DOHH2 (cell line): ENCODE measurements at regions not wholly inside any gene's neighbourhood (a gene's known extent, or its start where the extent isn't known, plus 50 kb on each side); places are given as distances from the start of the nearest gene placed in this dataset.

Source experiments
- H3F3A ChIP-seq: fragments of 200-600 bp; sonication (generic), shearing (Covaris generic); 2 replicates; pipeline ENCODE4 v1.6.0; 2016; ENCODE audit warnings: antibody characterized with exemption, mild to moderate bottlenecking; ENCODE audit not compliant: control insufficient read depth, insufficient read depth
- H3K27ac ChIP-seq: fragments of 200-600 bp; sonication (generic); 2 replicates; pipeline ENCODE4 v1.5.1; 2014; ENCODE audit warnings: low read depth, mild to moderate bottlenecking, low read length, moderate library complexity
- H3K27me3 ChIP-seq: fragments of 200-600 bp; sonication (generic); 2 replicates; pipeline ENCODE4 v1.6.1; 2014; ENCODE audit warnings: mild to moderate bottlenecking, low read length, mixed read lengths; ENCODE audit not compliant: control insufficient read depth
- H3K36me3 ChIP-seq: fragments of 200-600 bp; sonication (generic); 2 replicates; pipeline ENCODE4 v1.6.1; 2014; ENCODE audit warnings: mild to moderate bottlenecking, low read length, moderate library complexity, mixed read lengths; ENCODE audit not compliant: control insufficient read depth
- H3K4me1 ChIP-seq: fragments of 200-600 bp; sonication (generic); 2 replicates; pipeline ENCODE4 v1.6.1; 2014; ENCODE audit warnings: mild to moderate bottlenecking, low read length, mixed read lengths; ENCODE audit not compliant: control insufficient read depth
- H3K4me2 ChIP-seq: fragments of 200-600 bp; sonication (generic); 2 replicates; pipeline ENCODE4 v1.6.0; 2014; ENCODE audit warnings: mild to moderate bottlenecking, low read length, moderate library complexity
- H3K4me3 ChIP-seq: fragments of 200-600 bp; sonication (generic); 2 replicates; pipeline ENCODE4 v1.5.1; 2014; ENCODE audit warnings: mild to moderate bottlenecking, low read length, mixed read lengths
- H3K79me2 ChIP-seq: fragments of 200-600 bp; sonication (generic); 2 replicates; pipeline ENCODE4 v1.6.1; 2014; ENCODE audit warnings: mild to moderate bottlenecking, low read length, mixed read lengths; ENCODE audit not compliant: control insufficient read depth
- H3K9me2 ChIP-seq: fragments of 200-600 bp; sonication (generic); replicated peaks from 2 replicates; pipeline ENCODE4 v1.6.1; 2014; ENCODE audit warnings: mild to moderate bottlenecking, low read length, mixed read lengths; ENCODE audit not compliant: control insufficient read depth
- H3K9me3 ChIP-seq: fragments of 200-600 bp; sonication (generic); 2 replicates; pipeline ENCODE4 v1.6.1; 2014; ENCODE audit warnings: antibody characterized with exemption, low read length, mixed read lengths; ENCODE audit not compliant: control insufficient read depth, insufficient read depth
- H4K20me1 ChIP-seq: fragments of 200-600 bp; sonication (generic); 2 replicates; pipeline ENCODE4 v1.6.0; 2014; ENCODE audit warnings: low read depth, mild to moderate bottlenecking, antibody characterized with exemption, low read length, moderate library complexity; ENCODE audit not compliant: control insufficient read depth, insufficient read depth
- CTCF ChIP-seq: fragments of 200-600 bp; sonication (generic); IDR thresholded peaks from one replicate; pipeline ENCODE4 v1.5.1; 2014; ENCODE audit warnings: antibody characterized with exemption, mild to moderate bottlenecking, low read depth, low read length; ENCODE audit not compliant: poor library complexity, severe bottlenecking
- EZH2phosphoT487 ChIP-seq: fragments of 200-600 bp; sonication (generic); IDR thresholded peaks from 2 replicates; pipeline ENCODE4 v1.6.1; 2017; ENCODE audit warnings: borderline replicate concordance, mild to moderate bottlenecking, antibody characterized with exemption, low read length, moderate library complexity, mixed read lengths

GRCh38 chr12:126874427-126875026 is 1392.4 kb upstream of the TMEM132C start:
- Histone ChIP-seq H3K4me3 (no peak overlapping the region), H3K4me2 (no peak overlapping the region; the same call in 1 of the 2 replicates)

GRCh38 chr12:126879842-126880241 is 1387.1 kb upstream of the TMEM132C start:
- H3F3A ChIP-seq, result no peaks in the 10 kb centered on the region
- no peak overlapping the region for H3K4me2 ChIP-seq
- no peaks in the 10 kb centered on the region for H3K9me3 ChIP-seq
- no peak overlapping the region for H3K27ac ChIP-seq
- no peaks in the 10 kb centered on the region for H3K9me2 ChIP-seq
- no peak overlapping the region for H3K4me3 ChIP-seq
- no peaks in the 10 kb centered on the region for H3K79me2 ChIP-seq
- no peaks in the 10 kb centered on the region for H3K4me1 ChIP-seq
- H3K27me3 ChIP-seq, result no peaks in the 10 kb centered on the region
- TF ChIP-seq CTCF, result no peak
- H4K20me1 ChIP-seq, result no peaks in the 10 kb centered on the region
- no peaks in the 10 kb centered on the region for H3K36me3 ChIP-seq

More at GRCh38 chr12:126874427-126875026, 1392.4 kb upstream of the TMEM132C start:
- Histone ChIP-seq H3K9me3 (no peaks in the 10 kb centered on the region), H3K79me2 (no peaks in the 10 kb centered on the region), H3K27me3 (no peaks in the 10 kb centered on the region), H3K27ac (no peak overlapping the region), H3F3A (no peaks in the 10 kb centered on the region), H3K36me3 (no peaks in the 10 kb centered on the region), H4K20me1 (no peaks in the 10 kb centered on the region), H3K4me1 (no peaks in the 10 kb centered on the region), H3K9me2 (no peaks in the 10 kb centered on the region)
- TF ChIP-seq EZH2phosphoT487 (no peak), CTCF (peak; percentile 97)

- no peaks in the 10 kb centered on the region for H4K20me1 ChIP-seq
- no peaks in the 10 kb centered on the region for H3K4me1 ChIP-seq
- H3K27me3 ChIP-seq, result no peaks in the 10 kb centered on the region
- no peak overlapping the region for H3K4me2 ChIP-seq
- H3K4me3 ChIP-seq, result no peak overlapping the region
- H3K27ac ChIP-seq, result no peak overlapping the region
- H3K9me3 ChIP-seq, result no peaks in the 10 kb centered on the region
- no peaks in the 10 kb centered on the region for H3K36me3 ChIP-seq
- H3K79me2 ChIP-seq, result no peaks in the 10 kb centered on the region
- no peaks in the 10 kb centered on the region for H3K9me2 ChIP-seq
- H3F3A ChIP-seq, result no peaks in the 10 kb centered on the region
- TF ChIP-seq CTCF (no peak), EZH2phosphoT487 (no peak)
Measured at GRCh38 chr12:126883697-126884096, 1383.3 kb upstream of the TMEM132C start.
